Sigmoid colon (tissue), 6 donors: ENCODE measurements at regions not wholly inside any gene's neighbourhood (a gene's known extent, or its start where the extent isn't known, plus 50 kb on each side); places are given as distances from the start of the nearest gene placed in this dataset.

Experiments
- DNase-seq: peaks from one replicate; pipeline ENCODE4 v3.0.0-alpha.2; 2019
- H3K27ac ChIP-seq, 4 donors: fragments of 200-600 bp; sonication (generic); one replicate each; pipeline ENCODE4 v1.5.1; 2016 to 2019; ENCODE audit warnings: mild to moderate bottlenecking in 1 of 4
- H3K27me3 ChIP-seq, 3 donors: fragments of 200-600 bp; sonication (generic); one replicate each; pipeline ENCODE4 v1.5.1; 2019; ENCODE audit warnings: mild to moderate bottlenecking in 1 of 3
- H3K36me3 ChIP-seq, 4 donors: fragments of 200-600 bp; sonication (generic); one replicate each; pipeline ENCODE4 v1.5.1; 2016 to 2019
- H3K4me1 ChIP-seq, 4 donors: fragments of 200-600 bp; sonication (generic); one replicate each; pipeline ENCODE4 v1.5.1; 2017 to 2019
- H3K4me3 ChIP-seq, 4 donors: fragments of 200-600 bp; sonication (generic); one replicate each; pipeline ENCODE4 v1.5.1; 2017 to 2019; ENCODE audit warnings: mild to moderate bottlenecking in 2 of 4, moderate library complexity in 1 of 4
- H3K9me3 ChIP-seq, 4 donors: fragments of 200-600 bp in 3 of 4; sonication (generic) in 3 of 4; one replicate each; pipeline versions ENCODE4 v1.5.1 to v1.6.1; 2013 to 2019
- EP300 ChIP-seq, 4 donors: sonication (generic); formaldehyde crosslinking; IDR thresholded peaks; one replicate each; pipeline ENCODE4 v1.6.1; 2017; ENCODE audit warnings: antibody characterized with exemption in 4 of 4
- POLR2A ChIP-seq, 2 donors: fragments of 450-650 bp; IDR thresholded peaks; one replicate each; pipeline ENCODE4 v1.6.1; 2016; ENCODE audit warnings: antibody characterized with exemption in 2 of 2, mild to moderate bottlenecking in 2 of 2, moderate library complexity in 2 of 2
- POLR2AphosphoS5 ChIP-seq, 4 donors: sonication (generic); formaldehyde crosslinking; IDR thresholded peaks; one replicate each; pipeline ENCODE4 v1.6.1; 2017; ENCODE audit warnings: antibody characterized with exemption in 4 of 4
- WGBS, 2 donors: extraction: QIAGEN DNeasy Blood & Tissue Kit; methylation state at CpG; one replicate each; pipeline ENCODE4 v1.1.7; 2013; 5-methylcytosine and 5-hydroxymethylcytosine counted together
- intact Hi-C: fragments of 100-400 bp; cut with DNase I; formaldehyde crosslinking; loops from one replicate; pipeline ENCODE4 v1.15.1; 2023
- TF ChIP-seq, protein P1 (sequence below), 4 experiments: fragments of 450-650 bp in 3 of 4; fragments of 200-600 bp in 1 of 4; IDR thresholded peaks; one replicate each; pipeline ENCODE4 v1.5.1; 2016 to 2019; ENCODE audit warnings: antibody characterized with exemption in 4 of 4, mild to moderate bottlenecking in 3 of 4, moderate library complexity in 2 of 4
- donor health status: healthy with polysubstance abuse.
- donor health status: healthy.

DNA sequence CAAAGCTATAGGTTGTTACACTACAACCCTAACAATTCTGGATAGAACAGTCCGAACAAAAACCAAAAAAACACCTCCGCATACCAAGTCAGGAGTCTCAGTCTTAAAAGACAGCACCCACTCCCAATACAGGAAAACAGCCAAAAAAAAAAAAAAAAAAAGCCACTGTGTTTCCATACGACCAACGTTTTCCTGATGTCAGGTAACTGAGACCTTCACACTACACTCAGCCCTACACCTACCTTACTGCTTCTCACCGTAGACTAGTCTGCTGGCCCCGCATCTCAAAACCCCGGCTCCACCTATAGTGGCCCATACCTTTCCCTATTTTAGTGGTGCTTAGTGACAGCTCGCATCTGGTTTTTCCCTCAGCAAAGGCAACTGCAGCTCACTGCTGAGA is 339.5 kb upstream of the ADAMTS9 start:
- no peak overlapping the region for H3K4me3 ChIP-seq
- H3K9me3 ChIP-seq = no peaks in the 10 kb centered on the region
- H3K4me1 ChIP-seq = peaks cover 0 to 5% (median 0%) of the 10 kb centered on the region in 4 donors
- no peaks in the 10 kb centered on the region for H3K27me3 ChIP-seq
- no peak for DNase-seq
- TF ChIP-seq POLR2AphosphoS5 (IDR thresholded peaks at IDR 0.05) (no peak), EP300 (IDR thresholded peaks at IDR 0.05) (no peak), POLR2A (IDR thresholded peaks at IDR 0.05) (no peak)
- TF ChIP-seq, protein P1, sequence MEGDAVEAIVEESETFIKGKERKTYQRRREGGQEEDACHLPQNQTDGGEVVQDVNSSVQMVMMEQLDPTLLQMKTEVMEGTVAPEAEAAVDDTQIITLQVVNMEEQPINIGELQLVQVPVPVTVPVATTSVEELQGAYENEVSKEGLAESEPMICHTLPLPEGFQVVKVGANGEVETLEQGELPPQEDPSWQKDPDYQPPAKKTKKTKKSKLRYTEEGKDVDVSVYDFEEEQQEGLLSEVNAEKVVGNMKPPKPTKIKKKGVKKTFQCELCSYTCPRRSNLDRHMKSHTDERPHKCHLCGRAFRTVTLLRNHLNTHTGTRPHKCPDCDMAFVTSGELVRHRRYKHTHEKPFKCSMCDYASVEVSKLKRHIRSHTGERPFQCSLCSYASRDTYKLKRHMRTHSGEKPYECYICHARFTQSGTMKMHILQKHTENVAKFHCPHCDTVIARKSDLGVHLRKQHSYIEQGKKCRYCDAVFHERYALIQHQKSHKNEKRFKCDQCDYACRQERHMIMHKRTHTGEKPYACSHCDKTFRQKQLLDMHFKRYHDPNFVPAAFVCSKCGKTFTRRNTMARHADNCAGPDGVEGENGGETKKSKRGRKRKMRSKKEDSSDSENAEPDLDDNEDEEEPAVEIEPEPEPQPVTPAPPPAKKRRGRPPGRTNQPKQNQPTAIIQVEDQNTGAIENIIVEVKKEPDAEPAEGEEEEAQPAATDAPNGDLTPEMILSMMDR (IDR thresholded peaks at IDR 0.05) = no peak
- intact Hi-C loops = no loop called here
- no peak overlapping the region for H3K27ac ChIP-seq
- 79 to 92% methylated on average over 8 of the region's 8 CpGs for WGBS, 2 donors
- no peaks in the 10 kb centered on the region for H3K36me3 ChIP-seq

DNA sequence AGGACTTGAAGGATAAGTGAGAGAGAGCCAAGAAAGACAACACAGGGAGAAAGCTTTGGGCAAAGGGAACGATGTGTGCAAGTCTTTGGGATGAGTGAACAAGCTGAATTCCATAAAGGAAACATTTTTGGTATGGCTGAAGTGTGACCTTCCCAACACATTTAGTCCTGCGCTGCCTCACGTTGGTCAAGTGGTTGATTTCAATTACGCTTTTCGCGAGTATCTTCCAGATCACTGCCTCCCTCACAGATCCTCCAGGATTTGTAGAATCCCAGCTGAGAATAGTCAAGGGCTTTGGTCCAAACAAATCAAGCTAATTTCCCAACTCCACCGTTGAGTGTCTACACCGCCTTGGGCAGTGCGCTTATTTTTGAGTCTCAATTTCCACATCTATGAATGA is 338.4 kb upstream of the ADAMTS9 start:
- no peak for DNase-seq
- 90 to 93% methylated on average over 9 of the region's 9 CpGs for WGBS, 2 donors
- Histone ChIP-seq H3K36me3 (no peaks in the 10 kb centered on the region), H3K4me3 (no peak overlapping the region), H3K27me3 (no peaks in the 10 kb centered on the region), H3K4me1 (peaks cover 0 to 8% (median 2%) of the 10 kb centered on the region in 4 donors), H3K9me3 (no peaks in the 10 kb centered on the region), H3K27ac (no peak overlapping the region)
- intact Hi-C loops = no loop called here
- TF ChIP-seq EP300 (IDR thresholded peaks at IDR 0.05) = no peak
- no peak for TF ChIP-seq POLR2AphosphoS5 (IDR thresholded peaks at IDR 0.05)
- TF ChIP-seq, protein P1 (IDR thresholded peaks at IDR 0.05) = no peak
- no peak for TF ChIP-seq POLR2A (IDR thresholded peaks at IDR 0.05)

DNA sequence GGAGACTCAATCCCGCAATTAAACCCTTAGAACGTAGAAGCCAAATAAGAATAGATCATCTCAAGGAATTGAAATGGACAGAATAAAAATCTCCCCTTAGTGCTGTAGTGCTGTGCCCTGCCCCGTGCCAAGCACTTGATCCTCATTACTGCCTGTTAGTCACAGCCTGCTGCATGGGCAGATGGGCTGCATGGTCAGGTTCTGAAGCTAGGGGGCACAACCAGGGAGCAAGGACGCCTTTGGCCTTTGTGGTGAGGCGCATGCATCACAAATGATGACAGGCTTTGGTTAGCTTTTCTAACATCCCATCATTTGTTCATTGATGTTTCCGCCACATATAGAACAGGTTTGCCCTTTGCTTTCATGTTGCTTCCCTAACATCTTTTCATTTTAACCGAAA is 336.3 kb upstream of the ADAMTS9 start:
- H3K27me3 ChIP-seq = no peaks in the 10 kb centered on the region
- intact Hi-C loops = no loop called here
- 88 to 94% methylated on average over 7 of the region's 7 CpGs for WGBS, 2 donors

DNA sequence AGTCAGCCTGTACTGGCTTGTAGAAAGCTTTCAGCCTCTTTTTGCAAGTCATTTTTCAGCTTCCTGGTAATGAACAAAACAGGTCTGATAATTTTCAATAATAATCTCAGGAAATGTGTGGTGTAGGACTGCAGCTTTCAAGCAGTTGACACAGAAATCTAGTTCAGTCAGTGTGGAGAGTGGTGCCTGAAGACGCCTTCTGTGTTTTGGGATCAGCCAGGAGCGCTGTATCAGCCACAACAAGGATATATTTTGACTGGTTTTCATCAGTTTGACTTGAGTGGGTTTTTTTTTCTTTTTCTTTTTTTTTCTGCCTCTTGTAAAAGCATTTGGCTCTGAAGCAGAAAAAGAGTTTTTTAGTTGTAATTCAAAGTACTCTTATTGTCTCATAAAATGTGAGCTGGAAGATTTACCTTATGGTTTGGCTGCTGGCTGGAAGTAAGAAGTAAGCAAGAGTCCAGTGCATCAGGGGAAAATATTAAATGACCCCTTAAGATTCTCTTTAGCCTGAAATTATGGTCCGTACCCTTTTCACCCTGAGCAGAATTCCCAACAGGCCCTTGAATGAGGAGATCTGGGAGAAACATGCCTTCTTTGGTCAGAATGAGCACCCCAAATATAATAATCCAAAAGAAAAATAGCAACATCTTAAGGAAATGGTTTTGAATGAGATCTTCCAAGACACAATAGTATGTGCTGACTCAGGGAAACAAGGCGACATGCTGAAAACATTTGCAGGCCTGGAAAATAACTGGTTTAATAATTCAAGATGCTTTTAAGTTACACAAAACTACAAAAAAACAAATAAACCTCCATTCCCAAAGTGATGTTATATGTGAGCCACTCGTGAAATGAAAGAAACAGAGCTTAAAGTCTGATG is 332.7 kb upstream of the ADAMTS9 start:
- TF ChIP-seq EP300 (IDR thresholded peaks at IDR 0.05) (no peak), POLR2A (IDR thresholded peaks at IDR 0.05) (no peak), POLR2AphosphoS5 (IDR thresholded peaks at IDR 0.05) (peak; percentile 6 to 42 (median 36))
- TF ChIP-seq, protein P1 (IDR thresholded peaks at IDR 0.05) = no peak
- Histone ChIP-seq H3K4me1 (peaks cover 0 to 30% (median 20%) of the 10 kb centered on the region in 4 donors), H3K27me3 (no peaks in the 10 kb centered on the region), H3K9me3 (no peaks in the 10 kb centered on the region), H3K27ac (peak overlapping the region in 2 of 4 donors; percentile 17 to 62), H3K36me3 (no peaks in the 10 kb centered on the region), H3K4me3 (no peak overlapping the region)
- DNase-seq = no peak
- intact Hi-C loops = no loop called here
- WGBS, 2 donors = 67 to 89% methylated on average over 5 of the region's 5 CpGs

More for the DNA sequence above, 336.3 kb upstream of the ADAMTS9 start:
- Histone ChIP-seq H3K27ac (no peak overlapping the region), H3K4me3 (no peak overlapping the region), H3K9me3 (no peaks in the 10 kb centered on the region), H3K36me3 (no peaks in the 10 kb centered on the region), H3K4me1 (peaks cover 0 to 24% (median 18%) of the 10 kb centered on the region in 4 donors)
- TF ChIP-seq EP300 (IDR thresholded peaks at IDR 0.05) (no peak), POLR2AphosphoS5 (IDR thresholded peaks at IDR 0.05) (no peak), POLR2A (IDR thresholded peaks at IDR 0.05) (no peak)
- TF ChIP-seq, protein P1 (IDR thresholded peaks at IDR 0.05) = no peak
- DNase-seq = no peak
